T-helper 1 cell treated with Interleukin-12 subunit alpha and Interleukin-12 subunit beta and Interleukin-4 antibody, amounts not matched to agents 30 ng/mL and 1 ng/mL, for 36 hours (primary cell): ENCODE measurements at regions not wholly inside any gene's neighbourhood (a gene's known extent, or its start where the extent isn't known, plus 50 kb on each side); places are given as distances from the start of the nearest gene placed in this dataset.
"Not testable (repeated sequence)": the region's sequence is repeated elsewhere in the genome, so short reads cannot be mapped to it uniquely, and the experiment has no call there.

Experiments
- intact Hi-C: fragments of 100-400 bp; cut with micrococcal nuclease; formaldehyde crosslinking; loops from one replicate; pipeline ENCODE4 v1.15.1; 2024

- intact Hi-C loops, result no loop called here
Observed at GRCh38 chr1:4064150-4064889, 164.2 kb upstream of the C1orf174 start.

DNA sequence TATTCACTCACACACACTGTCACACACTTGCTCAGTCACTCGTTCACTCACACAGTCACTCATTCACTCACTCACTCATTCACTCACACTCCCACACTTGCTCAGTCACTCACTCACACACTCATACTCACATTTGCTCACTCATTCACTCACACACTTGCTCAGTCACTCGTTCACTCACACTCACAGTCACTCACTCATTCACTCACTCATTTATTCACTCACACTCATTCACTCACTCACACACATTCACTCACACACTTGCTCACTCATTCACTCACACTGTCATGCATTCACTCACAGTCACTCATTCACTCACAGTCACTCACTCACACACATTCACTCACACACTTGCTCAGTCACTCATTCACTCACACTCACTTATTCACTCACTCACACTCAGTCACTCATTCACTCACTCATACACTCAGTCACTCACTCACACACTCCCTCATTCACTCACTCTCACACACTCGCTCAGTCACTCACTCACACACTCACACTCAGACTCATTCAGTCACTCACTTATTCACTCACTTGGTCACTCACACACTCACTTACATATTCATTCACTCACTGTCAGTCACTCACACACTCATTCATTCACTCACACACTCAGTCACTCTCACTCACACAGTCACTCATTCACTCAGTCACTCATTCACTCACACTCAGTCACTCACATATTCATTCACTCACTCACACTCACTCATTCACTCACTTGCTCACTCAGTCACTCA is 167.0 kb upstream of the C1orf174 start:
- intact Hi-C loops, result no loop called here

GRCh38 chr1:4068076-4068475 is 168.0 kb upstream of the C1orf174 start:
- intact Hi-C loops, result no loop called here

- intact Hi-C loops, result no loop called here
Observed at GRCh38 chr1:4071653-4072052, 171.6 kb upstream of the C1orf174 start.

GRCh38 chr1:4072481-4073153 is 172.5 kb upstream of the C1orf174 start:
- intact Hi-C loops, result no loop called here

DNA sequence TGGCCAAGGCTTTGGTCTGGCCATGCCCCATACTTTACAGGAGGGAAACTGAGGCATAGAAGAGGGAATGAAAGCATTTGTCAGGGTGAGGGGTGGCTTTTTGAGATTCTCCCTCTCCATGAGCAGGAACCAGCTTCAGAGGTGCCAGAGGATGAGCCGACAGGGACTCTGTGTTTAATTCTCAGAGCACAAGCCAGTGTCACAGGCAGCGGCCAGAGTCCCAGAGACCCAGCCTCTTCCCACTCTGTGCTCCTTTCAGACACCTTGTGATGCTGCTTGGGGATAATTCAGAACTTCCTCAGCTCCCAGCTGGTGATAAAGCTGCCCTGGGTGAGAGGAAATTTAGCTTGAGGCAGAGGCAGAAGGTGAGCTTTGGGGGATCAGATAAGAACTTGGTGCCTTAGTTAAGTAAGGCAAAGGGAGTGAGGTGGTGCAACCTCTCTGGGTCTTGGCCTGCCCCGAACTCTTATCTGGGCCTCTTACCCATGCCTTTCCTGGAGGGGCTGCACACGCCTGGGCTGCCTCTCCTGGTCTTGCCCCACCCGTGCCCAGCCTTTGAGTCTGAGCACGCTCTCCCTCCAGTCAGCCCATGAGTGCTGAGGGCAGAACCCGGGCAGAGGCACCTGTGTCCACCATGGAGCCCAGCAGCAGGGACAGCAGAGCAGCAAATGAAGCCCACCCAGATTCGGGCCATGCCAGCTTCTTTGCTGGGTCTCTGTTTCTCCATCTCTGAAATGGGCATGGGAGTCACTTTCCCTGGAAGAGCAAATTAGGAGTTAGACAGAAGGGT is 175.6 kb upstream of the C1orf174 start:
- intact Hi-C loops, result no loop called here

GRCh38 chr1:4076346-4076745 is 176.3 kb upstream of the C1orf174 start:
- intact Hi-C loops, result no loop called here

- intact Hi-C loops, result not testable (repeated sequence)
Observed at GRCh38 chr1:4078091-4078962, 178.3 kb upstream of the C1orf174 start.

DNA sequence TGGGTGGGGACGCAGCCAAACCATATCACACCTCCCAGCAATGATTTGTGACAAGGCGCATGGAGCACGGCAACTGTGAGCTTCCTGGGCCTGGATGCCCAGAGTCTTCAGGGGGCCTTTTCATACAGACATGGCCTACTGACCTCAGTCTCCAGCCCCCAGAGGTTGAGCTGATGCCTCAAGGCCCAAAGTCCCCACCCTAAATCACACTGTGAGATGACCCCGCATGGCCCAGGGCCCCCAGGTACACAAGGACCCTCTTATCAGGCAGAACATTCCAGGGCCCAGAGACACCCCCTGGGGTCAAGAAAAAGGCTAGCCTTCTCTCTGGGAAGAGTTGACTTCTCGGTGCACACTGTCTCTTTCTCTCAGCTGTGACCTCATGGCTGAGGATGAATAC is 179.7 kb upstream of the C1orf174 start:
- intact Hi-C loops, result no loop called here

DNA sequence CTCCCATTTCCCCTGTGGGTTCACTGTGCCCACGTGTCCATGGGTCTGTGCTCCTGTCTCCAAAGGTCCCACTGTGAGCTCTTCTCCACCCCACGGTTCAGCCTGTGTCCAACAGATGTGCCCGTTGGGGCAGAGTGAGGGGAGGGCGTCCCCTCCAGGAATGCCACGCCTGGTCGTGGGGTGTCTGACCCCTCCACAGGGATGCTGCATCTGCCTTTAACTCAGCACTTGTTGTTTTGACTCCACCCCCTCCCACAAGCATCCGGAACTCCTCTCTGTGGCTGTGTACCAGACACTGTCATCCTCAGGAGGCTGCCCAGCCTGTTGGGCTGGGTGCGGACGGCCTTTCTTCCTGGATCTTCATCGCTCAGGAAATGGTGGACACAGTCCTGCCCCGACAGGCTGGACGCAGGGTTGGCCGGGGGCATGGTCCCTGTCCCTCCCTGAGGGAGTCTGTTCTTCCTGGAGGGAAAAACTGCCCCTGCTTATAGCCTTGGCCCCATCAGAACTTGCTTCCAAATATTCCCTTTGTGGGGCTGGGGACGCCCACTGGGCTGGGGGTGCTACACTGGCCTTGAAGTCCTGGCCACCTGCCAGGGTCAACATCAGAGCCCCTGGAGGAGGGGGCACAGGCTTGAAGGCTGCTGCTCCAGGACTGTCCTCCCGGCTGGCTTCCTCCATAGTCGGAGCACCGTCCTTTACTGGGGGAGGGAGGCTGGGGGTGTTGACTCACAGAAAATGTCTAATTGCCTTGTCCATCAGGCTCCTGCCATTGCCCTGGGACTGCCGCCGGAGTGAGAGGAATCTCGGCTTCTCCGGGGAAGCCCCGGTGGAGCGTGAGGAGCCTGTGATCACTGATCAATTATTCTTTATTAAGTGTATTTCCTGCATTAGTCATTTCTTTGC is 182.0 kb upstream of the C1orf174 start:
- intact Hi-C loops, result no loop called here

- intact Hi-C loops, result no loop called here
Observed at GRCh38 chr1:4083231-4084047, 183.4 kb upstream of the C1orf174 start.

DNA sequence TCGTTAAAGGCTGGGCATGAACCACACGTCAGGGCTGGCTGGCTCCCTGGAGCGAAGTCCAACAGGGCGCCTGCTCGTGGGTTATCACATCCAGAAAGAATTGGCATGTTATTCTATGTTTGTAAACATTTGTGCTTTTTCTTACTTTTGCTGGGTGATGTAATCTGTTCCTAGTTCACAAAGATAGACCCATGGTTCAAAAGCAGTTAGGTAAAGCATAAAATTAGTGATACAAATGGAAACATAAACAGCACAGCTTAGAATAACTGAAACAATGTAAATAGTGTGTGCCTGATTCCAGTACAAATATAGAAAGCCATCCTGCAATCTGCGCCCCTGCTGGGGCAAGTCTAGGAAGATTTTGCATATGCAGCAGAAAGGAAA is 184.0 kb upstream of the C1orf174 start:
- intact Hi-C loops, result no loop called here

GRCh38 chr1:4084446-4084845 is 184.4 kb upstream of the C1orf174 start:
- intact Hi-C loops, result no loop called here

DNA sequence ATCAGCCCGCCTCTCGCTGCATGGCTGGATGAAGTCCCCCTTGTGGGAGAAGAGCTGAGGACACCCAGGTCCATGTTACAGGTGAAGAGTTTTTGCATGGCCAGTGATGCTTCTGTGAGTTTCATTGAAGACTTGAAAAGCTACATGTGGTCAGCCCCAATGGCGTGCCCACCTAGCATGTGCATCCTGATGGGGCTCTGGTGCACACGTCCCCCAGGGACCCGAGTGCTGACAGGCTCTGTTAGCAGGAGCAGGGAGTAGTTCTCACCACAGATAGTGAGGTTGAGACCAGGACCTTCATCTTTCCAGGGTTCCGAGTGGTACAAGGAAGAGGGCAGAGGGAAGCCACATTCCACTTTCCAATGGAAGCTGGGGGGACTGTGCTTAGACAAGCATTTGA is 184.8 kb upstream of the C1orf174 start:
- intact Hi-C loops, result no loop called here

DNA sequence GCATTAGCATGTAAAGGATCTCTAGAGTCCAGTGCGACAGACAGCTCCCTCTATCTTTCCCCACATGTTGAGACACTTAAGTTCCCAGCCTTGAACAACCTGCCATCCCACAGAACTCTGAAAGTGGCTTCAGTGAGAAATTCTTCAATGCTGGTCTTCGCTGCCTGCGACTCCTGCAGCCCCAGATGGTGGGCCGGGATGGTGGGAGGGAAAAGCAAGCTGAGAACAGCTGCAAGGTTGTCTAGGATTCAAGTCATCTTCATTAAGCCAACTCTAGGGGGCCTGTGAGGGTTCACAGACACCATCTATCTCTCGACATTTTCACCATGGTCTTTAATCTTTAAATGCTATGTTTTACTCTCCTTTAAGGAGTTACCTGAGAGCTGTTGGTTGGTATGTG is 185.5 kb upstream of the C1orf174 start:
- intact Hi-C loops, result no loop called here

DNA sequence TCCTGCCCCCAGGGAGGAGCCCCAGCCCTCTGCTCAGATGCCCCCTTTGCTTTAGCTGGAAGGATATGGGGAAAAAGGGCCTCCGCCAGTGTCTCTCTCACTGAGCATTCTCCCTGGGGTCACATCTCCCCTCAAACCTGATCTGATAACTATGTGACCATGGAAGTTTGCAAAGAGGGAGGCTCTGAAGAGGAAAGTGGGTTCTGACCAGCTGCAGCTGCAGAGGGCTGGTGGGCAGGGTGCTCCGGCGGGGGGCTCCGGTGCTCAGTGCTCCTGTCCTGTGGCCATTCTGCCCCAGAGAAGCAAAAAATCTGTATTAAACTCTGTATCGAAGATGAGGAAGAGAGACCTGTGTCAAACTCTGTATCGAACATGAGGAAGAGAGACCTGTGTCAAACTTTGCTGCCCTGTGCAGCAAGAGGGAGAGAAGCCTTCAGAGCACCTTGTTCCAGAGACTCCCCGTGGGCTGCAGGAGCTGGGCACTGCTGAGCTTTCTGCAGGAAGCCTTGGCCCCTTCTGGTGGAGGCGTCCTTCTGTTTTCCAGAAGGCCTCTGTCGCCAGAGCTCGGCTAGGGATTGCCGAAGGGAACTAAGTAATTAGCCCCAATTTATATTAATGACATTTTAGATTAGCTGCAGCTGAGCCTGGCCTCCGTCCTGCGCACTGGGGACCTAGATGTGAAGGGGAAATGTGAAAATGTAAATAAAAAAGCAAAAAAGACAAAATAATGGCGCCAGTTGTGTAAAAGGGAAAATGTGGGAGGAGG is 186.2 kb upstream of the C1orf174 start:
- intact Hi-C loops, result no loop called here

GRCh38 chr1:4086921-4087320 is 186.8 kb upstream of the C1orf174 start:
- intact Hi-C loops, result no loop called here
